OCI-LY7 (cell line): ENCODE measurements at regions not wholly inside any gene's neighbourhood (a gene's known extent, or its start where the extent isn't known, plus 50 kb on each side); places are given as distances from the start of the nearest gene placed in this dataset.

Source experiments
- CTCF ChIP-seq: fragments of 200-600 bp; sonication (generic); conservative IDR thresholded peaks from 2 replicates; pipeline ENCODE4 v1.5.1; 2014; ENCODE audit warnings: mild to moderate bottlenecking, antibody characterized with exemption, low read length, moderate library complexity, mixed read lengths
- EZH2phosphoT487 ChIP-seq: fragments of 200-600 bp; sonication (generic); IDR thresholded peaks from 2 replicates; pipeline ENCODE4 v1.6.1; 2018; ENCODE audit warnings: low read depth, borderline replicate concordance, mild to moderate bottlenecking, mixed run types, antibody characterized with exemption, low read length, moderate library complexity, mixed read lengths

GRCh38 chr1:57794078-57794477 lies 370.2 kb upstream of the DAB1 start:
- no peak for TF ChIP-seq CTCF
- TF ChIP-seq EZH2phosphoT487 = no peak
